ENCODE measurements at regions not wholly inside any gene's neighbourhood (a gene's known extent, or its start where the extent isn't known, plus 50 kb on each side); places are given as distances from the start of the nearest gene placed in this dataset.
"Not testable (repeated sequence)": the region's sequence is repeated elsewhere in the genome, so short reads cannot be mapped to it uniquely, and the experiment has no call there.

DNA sequence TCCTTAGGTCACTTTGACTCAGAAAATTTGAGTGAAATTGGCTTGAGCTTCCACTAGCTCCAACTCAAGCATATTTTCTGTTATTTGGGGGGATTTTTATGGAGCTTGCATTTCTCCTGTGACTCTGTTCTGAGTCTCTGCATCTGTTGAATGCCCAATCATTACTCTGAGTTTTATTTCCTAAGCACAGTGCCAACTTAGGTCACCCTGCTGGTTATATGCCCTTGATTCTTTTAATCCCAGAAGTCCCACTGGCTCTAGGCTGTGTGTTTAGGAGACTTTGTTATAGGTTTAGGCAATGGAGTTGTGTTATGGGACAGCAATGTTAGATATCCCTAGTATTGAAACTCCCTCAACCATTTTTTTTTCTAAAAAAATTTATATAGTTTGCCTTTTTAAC lies 198.2 kb upstream of the DTNA start:
- Histone ChIP-seq H3K9me3 (ENCODE audit: severe bottlenecking) (peaks cover 2% of the 10 kb centered on the region), H3K4me3 (ENCODE audit: severe bottlenecking) (no peak overlapping the region), H3K27me3 (ENCODE audit: insufficient read depth, poor library complexity, severe bottlenecking) (no peaks in the 10 kb centered on the region), H3K36me3 (ENCODE audit: low read depth) (no peaks in the 10 kb centered on the region), H3K27ac (ENCODE audit: poor library complexity, severe bottlenecking) (no peak overlapping the region), H3K4me1 (ENCODE audit: insufficient read depth, poor library complexity, severe bottlenecking) (no peaks in the 10 kb centered on the region)
- ATAC-seq (ENCODE audit: low read depth) (no peak), DNase-seq (ENCODE audit: low spot score) (no peak)
- TF ChIP-seq, protein P1, sequence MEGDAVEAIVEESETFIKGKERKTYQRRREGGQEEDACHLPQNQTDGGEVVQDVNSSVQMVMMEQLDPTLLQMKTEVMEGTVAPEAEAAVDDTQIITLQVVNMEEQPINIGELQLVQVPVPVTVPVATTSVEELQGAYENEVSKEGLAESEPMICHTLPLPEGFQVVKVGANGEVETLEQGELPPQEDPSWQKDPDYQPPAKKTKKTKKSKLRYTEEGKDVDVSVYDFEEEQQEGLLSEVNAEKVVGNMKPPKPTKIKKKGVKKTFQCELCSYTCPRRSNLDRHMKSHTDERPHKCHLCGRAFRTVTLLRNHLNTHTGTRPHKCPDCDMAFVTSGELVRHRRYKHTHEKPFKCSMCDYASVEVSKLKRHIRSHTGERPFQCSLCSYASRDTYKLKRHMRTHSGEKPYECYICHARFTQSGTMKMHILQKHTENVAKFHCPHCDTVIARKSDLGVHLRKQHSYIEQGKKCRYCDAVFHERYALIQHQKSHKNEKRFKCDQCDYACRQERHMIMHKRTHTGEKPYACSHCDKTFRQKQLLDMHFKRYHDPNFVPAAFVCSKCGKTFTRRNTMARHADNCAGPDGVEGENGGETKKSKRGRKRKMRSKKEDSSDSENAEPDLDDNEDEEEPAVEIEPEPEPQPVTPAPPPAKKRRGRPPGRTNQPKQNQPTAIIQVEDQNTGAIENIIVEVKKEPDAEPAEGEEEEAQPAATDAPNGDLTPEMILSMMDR (IDR thresholded peaks at IDR 0.05; ENCODE audit: poor library complexity, severe bottlenecking) = no peak

DNA sequence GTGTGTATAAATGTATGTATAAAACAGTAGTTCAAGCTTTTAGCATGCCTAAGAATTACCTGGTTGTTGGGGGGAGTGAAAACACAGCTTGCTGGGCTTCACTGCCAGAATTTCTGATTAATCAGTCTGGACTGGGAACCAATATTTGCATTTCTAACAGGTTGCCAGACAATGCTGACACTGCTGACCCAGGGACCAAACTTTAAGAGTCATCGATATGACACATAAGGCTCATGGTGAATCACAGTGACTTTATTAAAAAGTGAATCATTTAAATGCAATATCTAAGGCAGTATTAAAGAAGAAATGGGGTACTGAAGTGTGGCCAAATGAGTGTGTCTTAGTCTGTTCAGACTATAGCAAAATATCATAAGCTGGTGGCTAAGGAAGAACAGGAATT lies 195.9 kb upstream of the DTNA start:
- ATAC-seq (ENCODE audit: low read depth) = no peak
- TF ChIP-seq, protein P1 (IDR thresholded peaks at IDR 0.05; ENCODE audit: poor library complexity, severe bottlenecking) = no peak
- H3K4me3 ChIP-seq (ENCODE audit: severe bottlenecking) = no peak overlapping the region

DNA sequence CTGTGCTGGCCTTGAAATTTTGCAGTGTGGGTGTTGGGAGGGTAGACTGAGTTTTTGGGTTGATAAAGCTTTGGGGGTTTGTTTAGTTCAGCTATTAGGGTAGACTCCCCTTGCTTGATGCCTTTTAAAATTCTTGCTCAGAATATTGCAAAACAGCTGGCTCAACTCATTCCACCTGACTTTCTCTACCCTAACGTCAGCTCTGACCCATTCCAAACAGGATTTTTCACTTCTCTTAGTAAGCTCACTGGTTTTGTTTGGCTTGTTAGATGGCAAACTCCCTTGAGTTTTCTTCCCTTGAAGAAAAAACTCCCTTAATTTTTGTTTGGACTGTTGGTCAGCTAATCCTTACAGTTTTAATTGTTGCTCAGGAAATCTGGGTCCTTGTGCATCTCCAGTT lies 195.1 kb upstream of the DTNA start:
- ATAC-seq (ENCODE audit: low read depth) (no peak), DNase-seq (ENCODE audit: low spot score) (no peak)
- H3K27ac ChIP-seq (ENCODE audit: poor library complexity, severe bottlenecking) = no peak overlapping the region
- H3K4me3 ChIP-seq (ENCODE audit: severe bottlenecking) = no peak overlapping the region
- peaks cover 2% of the 10 kb centered on the region for H3K9me3 ChIP-seq (ENCODE audit: severe bottlenecking)
- no peaks in the 10 kb centered on the region for H3K27me3 ChIP-seq (ENCODE audit: insufficient read depth, poor library complexity, severe bottlenecking)
- no peaks in the 10 kb centered on the region for H3K36me3 ChIP-seq (ENCODE audit: low read depth)
- H3K4me1 ChIP-seq (ENCODE audit: insufficient read depth, poor library complexity, severe bottlenecking) = no peaks in the 10 kb centered on the region
- TF ChIP-seq, protein P1 (IDR thresholded peaks at IDR 0.05; ENCODE audit: poor library complexity, severe bottlenecking) = no peak

More for the DNA sequence above, 195.9 kb upstream of the DTNA start:
- Histone ChIP-seq H3K27ac (ENCODE audit: poor library complexity, severe bottlenecking) (no peak overlapping the region), H3K27me3 (ENCODE audit: insufficient read depth, poor library complexity, severe bottlenecking) (no peaks in the 10 kb centered on the region), H3K36me3 (ENCODE audit: low read depth) (no peaks in the 10 kb centered on the region), H3K4me1 (ENCODE audit: insufficient read depth, poor library complexity, severe bottlenecking) (no peaks in the 10 kb centered on the region), H3K9me3 (ENCODE audit: severe bottlenecking) (peaks cover 2% of the 10 kb centered on the region)
- DNase-seq (ENCODE audit: low spot score) = no peak

DNA sequence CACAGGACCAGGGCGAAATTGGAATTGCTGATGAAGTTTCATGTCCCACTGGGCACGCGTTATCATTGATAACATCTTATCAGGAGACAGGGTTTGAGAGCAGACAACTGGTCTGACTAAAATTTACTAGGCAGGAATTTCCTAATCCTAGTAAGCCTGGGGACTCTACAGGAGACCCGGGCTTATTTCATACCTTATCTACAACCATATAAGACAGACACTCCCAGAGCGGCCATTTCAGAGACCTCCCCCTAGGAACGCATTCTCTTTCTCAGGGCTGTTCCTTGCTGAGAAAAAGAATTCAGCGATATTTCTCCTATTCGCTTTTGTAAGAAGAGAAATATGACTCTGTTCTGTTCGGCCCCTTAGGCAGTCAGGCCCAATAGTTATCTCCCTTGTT lies 193.7 kb upstream of the DTNA start:
- DNase-seq (ENCODE audit: low spot score); H3K27ac ChIP-seq (ENCODE audit: poor library complexity, severe bottlenecking); H3K9me3 ChIP-seq (ENCODE audit: severe bottlenecking); H3K27me3 ChIP-seq (ENCODE audit: insufficient read depth, poor library complexity, severe bottlenecking); H3K4me1 ChIP-seq (ENCODE audit: insufficient read depth, poor library complexity, severe bottlenecking); H3K36me3 ChIP-seq (ENCODE audit: low read depth); H3K4me3 ChIP-seq (ENCODE audit: severe bottlenecking); ATAC-seq (ENCODE audit: low read depth): not testable (repeated sequence)

DNA sequence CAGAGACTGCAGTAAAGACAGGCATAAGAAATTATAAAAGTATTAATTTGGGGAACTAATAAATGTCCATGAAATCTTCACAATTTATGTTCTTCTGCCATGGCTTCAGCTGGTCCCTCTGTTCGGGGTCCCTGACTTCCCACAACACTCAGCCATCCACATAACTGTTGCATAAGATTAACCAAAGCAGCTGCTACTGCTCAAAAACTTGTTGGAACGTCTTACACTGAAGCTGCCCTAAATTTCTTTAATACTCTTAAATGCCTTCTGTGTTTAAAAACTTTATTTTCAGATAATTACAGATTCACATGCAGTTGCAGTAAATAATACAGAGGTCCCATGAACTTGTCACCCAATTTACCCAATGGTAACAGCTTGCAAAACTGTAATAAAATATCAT lies 193.1 kb upstream of the DTNA start:
- not testable (repeated sequence) for H3K27me3 ChIP-seq (ENCODE audit: insufficient read depth, poor library complexity, severe bottlenecking); H3K4me1 ChIP-seq (ENCODE audit: insufficient read depth, poor library complexity, severe bottlenecking); H3K36me3 ChIP-seq (ENCODE audit: low read depth); H3K9me3 ChIP-seq (ENCODE audit: severe bottlenecking); ATAC-seq (ENCODE audit: low read depth); DNase-seq (ENCODE audit: low spot score); H3K4me3 ChIP-seq (ENCODE audit: severe bottlenecking); H3K27ac ChIP-seq (ENCODE audit: poor library complexity, severe bottlenecking)

DNA sequence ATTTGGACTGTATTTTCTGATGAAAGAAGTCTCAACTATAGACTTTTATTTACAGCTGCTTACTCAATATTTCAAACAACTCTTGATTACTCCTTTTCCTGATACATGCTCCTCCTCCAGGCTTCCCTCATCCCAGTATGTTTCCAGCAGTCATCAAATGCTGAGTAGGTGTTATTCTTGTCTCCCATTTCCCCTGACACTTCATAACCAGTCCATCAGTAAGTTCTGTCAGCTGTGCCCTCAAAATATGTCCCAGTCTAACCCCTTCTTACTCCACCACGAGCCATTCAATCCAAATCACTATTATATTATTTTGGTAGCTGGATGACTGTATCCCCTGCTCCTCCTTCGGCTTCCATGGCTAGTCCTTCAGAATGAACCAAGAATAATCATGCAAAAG lies 189.1 kb upstream of the DTNA start:
- Histone ChIP-seq H3K4me3 (ENCODE audit: severe bottlenecking) (no peak overlapping the region), H3K4me1 (ENCODE audit: insufficient read depth, poor library complexity, severe bottlenecking) (no peaks in the 10 kb centered on the region), H3K36me3 (ENCODE audit: low read depth) (no peaks in the 10 kb centered on the region), H3K27ac (ENCODE audit: poor library complexity, severe bottlenecking) (no peak overlapping the region), H3K9me3 (ENCODE audit: severe bottlenecking) (no peaks in the 10 kb centered on the region), H3K27me3 (ENCODE audit: insufficient read depth, poor library complexity, severe bottlenecking) (peaks cover 3% of the 10 kb centered on the region)
- DNase-seq (ENCODE audit: low spot score) (no peak), ATAC-seq (ENCODE audit: low read depth) (no peak)
- TF ChIP-seq, protein P1 (IDR thresholded peaks at IDR 0.05; ENCODE audit: poor library complexity, severe bottlenecking) = no peak
